ENCODE measurements at regions not wholly inside any gene's neighbourhood (a gene's known extent, or its start where the extent isn't known, plus 50 kb on each side); places are given as distances from the start of the nearest gene placed in this dataset.

DNA sequence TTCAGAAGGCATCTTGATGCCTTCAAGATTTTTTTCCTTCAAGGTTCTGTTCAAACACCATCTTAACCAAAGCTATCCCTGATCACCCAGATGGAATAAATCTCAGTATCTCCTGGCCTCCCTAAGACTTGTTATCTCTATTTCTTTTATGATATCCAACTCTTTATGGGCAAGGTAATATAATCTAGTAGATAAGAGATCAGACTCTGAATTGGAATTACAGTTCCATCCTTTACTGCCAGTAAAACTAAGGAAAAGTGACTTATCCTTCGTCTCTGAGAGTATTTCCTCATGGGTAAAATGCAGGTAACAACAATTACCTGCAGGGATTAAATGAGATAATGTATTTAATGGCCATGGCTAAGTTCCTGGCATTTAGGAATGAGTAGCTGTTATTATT is 445.0 kb upstream of the DAB1 start:
- peaks cover 9% of the 10 kb centered on the region for H3K4me1 ChIP-seq (ENCODE audit: insufficient read depth)
- no peaks in the 10 kb centered on the region for H3K36me3 ChIP-seq (replicated peaks; ENCODE audit: insufficient read depth, low read depth)
- H3K9me3 ChIP-seq (ENCODE audit: low read depth): no peaks in the 10 kb centered on the region
- H3K79me2 ChIP-seq: no peaks in the 10 kb centered on the region
- H3K27ac ChIP-seq: no peak overlapping the region
- H3K27me3 ChIP-seq: no peaks in the 10 kb centered on the region
- no peak for TF ChIP-seq EZH2 (IDR thresholded peaks at IDR 0.05; ENCODE audit: borderline replicate concordance)
- TF ChIP-seq, protein P1, sequence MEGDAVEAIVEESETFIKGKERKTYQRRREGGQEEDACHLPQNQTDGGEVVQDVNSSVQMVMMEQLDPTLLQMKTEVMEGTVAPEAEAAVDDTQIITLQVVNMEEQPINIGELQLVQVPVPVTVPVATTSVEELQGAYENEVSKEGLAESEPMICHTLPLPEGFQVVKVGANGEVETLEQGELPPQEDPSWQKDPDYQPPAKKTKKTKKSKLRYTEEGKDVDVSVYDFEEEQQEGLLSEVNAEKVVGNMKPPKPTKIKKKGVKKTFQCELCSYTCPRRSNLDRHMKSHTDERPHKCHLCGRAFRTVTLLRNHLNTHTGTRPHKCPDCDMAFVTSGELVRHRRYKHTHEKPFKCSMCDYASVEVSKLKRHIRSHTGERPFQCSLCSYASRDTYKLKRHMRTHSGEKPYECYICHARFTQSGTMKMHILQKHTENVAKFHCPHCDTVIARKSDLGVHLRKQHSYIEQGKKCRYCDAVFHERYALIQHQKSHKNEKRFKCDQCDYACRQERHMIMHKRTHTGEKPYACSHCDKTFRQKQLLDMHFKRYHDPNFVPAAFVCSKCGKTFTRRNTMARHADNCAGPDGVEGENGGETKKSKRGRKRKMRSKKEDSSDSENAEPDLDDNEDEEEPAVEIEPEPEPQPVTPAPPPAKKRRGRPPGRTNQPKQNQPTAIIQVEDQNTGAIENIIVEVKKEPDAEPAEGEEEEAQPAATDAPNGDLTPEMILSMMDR (IDR thresholded peaks at IDR 0.05; ENCODE audit: poor library complexity): no peak
- H3K4me3 ChIP-seq: no peak overlapping the region
- whole genome bisulfite sequencing (ENCODE audit: low lambda C conversion rate, missing lambda C conversion rate): 46% methylated on average over 1 of the region's 1 CpG
- no peaks in the 10 kb centered on the region for H3K9me2 ChIP-seq (replicated peaks; ENCODE audit: insufficient read depth)
- no peak overlapping the region for H3K4me2 ChIP-seq
- H4K20me1 ChIP-seq (ENCODE audit: insufficient read depth, poor library complexity, severe bottlenecking): no peaks in the 10 kb centered on the region
- no peak for DNase-seq (ENCODE audit: low spot score)
- no peak overlapping the region for H2AFZ ChIP-seq

DNA sequence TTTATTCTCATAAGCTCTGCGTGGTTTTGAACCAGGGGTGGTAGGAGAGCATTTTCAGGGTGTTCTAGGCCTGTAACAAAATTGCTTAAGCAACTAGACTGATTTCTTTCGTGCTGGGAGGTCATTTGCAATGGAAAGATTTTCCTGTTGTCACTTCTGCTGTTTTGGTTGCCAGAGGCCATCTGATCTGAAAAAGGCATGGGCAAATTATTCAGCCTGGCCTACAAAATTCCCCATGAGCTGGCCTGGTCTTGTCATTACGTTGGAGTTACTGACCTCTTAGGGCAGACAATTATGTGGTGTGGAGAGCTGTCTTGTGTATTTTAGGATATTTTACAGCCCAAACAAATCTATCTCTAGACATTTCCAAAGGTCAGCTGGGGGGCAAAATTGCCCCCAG is 444.4 kb upstream of the DAB1 start:
- no peaks in the 10 kb centered on the region for H3K36me3 ChIP-seq (replicated peaks; ENCODE audit: insufficient read depth, low read depth)
- H3K4me3 ChIP-seq: no peak overlapping the region
- no peaks in the 10 kb centered on the region for H3K79me2 ChIP-seq
- TF ChIP-seq, protein P1 (IDR thresholded peaks at IDR 0.05; ENCODE audit: poor library complexity): no peak
- TF ChIP-seq EZH2phosphoT487 (IDR thresholded peaks at IDR 0.05; ENCODE audit: low read depth, severe bottlenecking, unreplicated experiment): no peak
- TF ChIP-seq EZH2 (IDR thresholded peaks at IDR 0.05; ENCODE audit: borderline replicate concordance): no peak
- no peaks in the 10 kb centered on the region for H3K9me2 ChIP-seq (replicated peaks; ENCODE audit: insufficient read depth)
- DNase-seq (ENCODE audit: low spot score): no peak
- H3K27ac ChIP-seq: no peak overlapping the region
- H3K4me2 ChIP-seq: no peak overlapping the region
- H3K4me1 ChIP-seq (ENCODE audit: insufficient read depth): peaks cover 9% of the 10 kb centered on the region
- no peak overlapping the region for H2AFZ ChIP-seq
- H3K9me3 ChIP-seq (ENCODE audit: low read depth): no peaks in the 10 kb centered on the region
- no peaks in the 10 kb centered on the region for H3K27me3 ChIP-seq
- H4K20me1 ChIP-seq (ENCODE audit: insufficient read depth, poor library complexity, severe bottlenecking): no peaks in the 10 kb centered on the region
- WGBS (ENCODE audit: low lambda C conversion rate, missing lambda C conversion rate): 81% methylated on average over 3 of the region's 3 CpGs

DNA sequence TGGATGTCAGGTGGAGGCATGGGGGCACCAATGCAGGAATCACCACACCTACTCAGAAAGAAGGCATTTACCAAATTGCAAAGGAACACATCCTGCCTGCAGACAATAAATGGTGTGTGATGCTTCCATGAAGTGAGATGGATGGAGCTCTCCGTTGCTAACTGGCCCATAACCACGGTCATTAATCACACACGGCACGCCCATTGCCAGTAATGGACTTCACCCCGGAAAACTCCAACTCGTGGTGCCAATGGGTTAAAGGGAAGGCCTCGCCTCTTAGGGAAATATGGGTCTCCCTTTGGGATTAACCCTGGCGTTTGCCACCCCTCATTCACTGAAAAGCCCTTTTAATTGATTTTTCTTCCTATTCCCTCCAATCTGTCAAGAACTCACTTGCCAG is 443.1 kb upstream of the DAB1 start:
- Histone ChIP-seq H3K4me2 (no peak overlapping the region), H3K9me3 (ENCODE audit: low read depth) (no peaks in the 10 kb centered on the region), H3K36me3 (replicated peaks; ENCODE audit: insufficient read depth, low read depth) (no peaks in the 10 kb centered on the region), H3K4me3 (no peak overlapping the region), H2AFZ (no peak overlapping the region), H4K20me1 (ENCODE audit: insufficient read depth, poor library complexity, severe bottlenecking) (no peaks in the 10 kb centered on the region), H3K9me2 (replicated peaks; ENCODE audit: insufficient read depth) (no peaks in the 10 kb centered on the region), H3K27me3 (peaks cover 3% of the 10 kb centered on the region), H3K79me2 (no peaks in the 10 kb centered on the region), H3K4me1 (ENCODE audit: insufficient read depth) (peaks cover 9% of the 10 kb centered on the region), H3K27ac (no peak overlapping the region)
- TF ChIP-seq EZH2 (IDR thresholded peaks at IDR 0.05; ENCODE audit: borderline replicate concordance) (no peak), EZH2phosphoT487 (IDR thresholded peaks at IDR 0.05; ENCODE audit: low read depth, severe bottlenecking, unreplicated experiment) (no peak)
- TF ChIP-seq, protein P1 (IDR thresholded peaks at IDR 0.05; ENCODE audit: poor library complexity): no peak
- peak; percentile 13 for DNase-seq (ENCODE audit: low spot score)
- whole genome bisulfite sequencing (ENCODE audit: low lambda C conversion rate, missing lambda C conversion rate): 85% methylated on average over 8 of the region's 8 CpGs
